NB4 (cell line): ENCODE measurements at regions not wholly inside any gene's neighbourhood (a gene's known extent, or its start where the extent isn't known, plus 50 kb on each side); places are given as distances from the start of the nearest gene placed in this dataset.

Experiments
- MYC ChIP-seq: IDR thresholded peaks from 2 replicates; pipeline ENCODE4 v1.6.1; 2011; ENCODE audit warnings: low read depth, low read length
- POLR2A ChIP-seq: IDR thresholded peaks from 2 replicates; pipeline ENCODE4 v1.6.1; 2011; ENCODE audit warnings: mild to moderate bottlenecking; ENCODE audit not compliant: insufficient read length; ENCODE audit errors: extremely low read depth
- TF ChIP-seq, protein P1 (sequence below): IDR thresholded peaks from one replicate; pipeline ENCODE4 v1.5.1; 2012; ENCODE audit warnings: low read depth, low read length
- TF ChIP-seq, protein P2 (sequence below): IDR thresholded peaks from 2 replicates; pipeline ENCODE4 v1.6.1; 2011; ENCODE audit warnings: low read depth, low read length

DNA sequence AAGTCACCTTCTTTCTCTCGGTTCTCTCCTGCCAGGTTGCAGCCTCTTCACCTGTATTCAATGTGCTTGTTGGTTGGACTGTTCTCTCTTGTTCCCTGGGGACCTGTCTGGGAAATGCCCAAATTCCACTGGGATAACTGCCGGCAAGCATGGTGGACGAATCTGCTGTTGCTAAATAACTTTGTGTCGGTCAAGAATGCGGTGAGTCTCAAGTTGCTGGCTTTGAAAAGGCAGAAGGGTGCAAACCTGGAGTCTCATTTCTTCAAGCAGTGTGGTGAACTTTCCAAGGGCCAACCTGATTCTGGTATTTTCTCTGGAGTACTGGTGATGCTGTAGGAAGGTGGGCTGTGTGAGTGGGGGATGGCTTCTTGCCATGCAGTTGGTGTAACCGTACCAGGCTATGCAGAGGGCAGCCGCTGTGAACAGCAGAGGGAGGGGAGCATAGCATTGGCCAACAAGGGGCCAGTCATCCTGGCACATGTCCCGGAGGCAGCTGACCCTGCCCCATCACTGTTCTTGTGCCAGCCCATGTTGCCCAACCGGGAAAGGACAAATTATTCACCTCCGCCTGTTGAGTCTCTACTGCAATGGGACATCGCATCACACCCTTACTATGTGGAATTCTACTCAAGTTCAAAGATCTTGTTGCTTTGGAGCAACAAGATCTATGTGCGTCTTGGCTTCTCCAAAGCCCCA lies 88.1 kb upstream of the SEC11C start:
- TF ChIP-seq, protein P1, sequence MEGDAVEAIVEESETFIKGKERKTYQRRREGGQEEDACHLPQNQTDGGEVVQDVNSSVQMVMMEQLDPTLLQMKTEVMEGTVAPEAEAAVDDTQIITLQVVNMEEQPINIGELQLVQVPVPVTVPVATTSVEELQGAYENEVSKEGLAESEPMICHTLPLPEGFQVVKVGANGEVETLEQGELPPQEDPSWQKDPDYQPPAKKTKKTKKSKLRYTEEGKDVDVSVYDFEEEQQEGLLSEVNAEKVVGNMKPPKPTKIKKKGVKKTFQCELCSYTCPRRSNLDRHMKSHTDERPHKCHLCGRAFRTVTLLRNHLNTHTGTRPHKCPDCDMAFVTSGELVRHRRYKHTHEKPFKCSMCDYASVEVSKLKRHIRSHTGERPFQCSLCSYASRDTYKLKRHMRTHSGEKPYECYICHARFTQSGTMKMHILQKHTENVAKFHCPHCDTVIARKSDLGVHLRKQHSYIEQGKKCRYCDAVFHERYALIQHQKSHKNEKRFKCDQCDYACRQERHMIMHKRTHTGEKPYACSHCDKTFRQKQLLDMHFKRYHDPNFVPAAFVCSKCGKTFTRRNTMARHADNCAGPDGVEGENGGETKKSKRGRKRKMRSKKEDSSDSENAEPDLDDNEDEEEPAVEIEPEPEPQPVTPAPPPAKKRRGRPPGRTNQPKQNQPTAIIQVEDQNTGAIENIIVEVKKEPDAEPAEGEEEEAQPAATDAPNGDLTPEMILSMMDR, result no peak
- TF ChIP-seq MYC (no peak), POLR2A (no peak)
- TF ChIP-seq, protein P2, sequence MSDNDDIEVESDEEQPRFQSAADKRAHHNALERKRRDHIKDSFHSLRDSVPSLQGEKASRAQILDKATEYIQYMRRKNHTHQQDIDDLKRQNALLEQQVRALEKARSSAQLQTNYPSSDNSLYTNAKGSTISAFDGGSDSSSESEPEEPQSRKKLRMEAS, result no peak
